GM23338 (cell line): ENCODE measurements at regions not wholly inside any gene's neighbourhood (a gene's known extent, or its start where the extent isn't known, plus 50 kb on each side); places are given as distances from the start of the nearest gene placed in this dataset.

Experiments
- CREB1 ChIP-seq: fragments of 250-450 bp; sonication (Bioruptor Pico); IDR thresholded peaks from 2 replicates; pipeline ENCODE4 v1.5.0; 2020; ENCODE audit warnings: low read depth, mild to moderate bottlenecking, moderate library complexity
- EZH2 ChIP-seq: fragments of 200-600 bp; sonication (generic); IDR thresholded peaks from one replicate; pipeline ENCODE4 v1.8.0; 2017; ENCODE audit warnings: antibody characterized with exemption, mild to moderate bottlenecking, low read depth; ENCODE audit not compliant: unreplicated experiment
- EZH2phosphoT487 ChIP-seq: fragments of 200-600 bp; sonication (generic); IDR thresholded peaks from one replicate; pipeline ENCODE4 v1.8.1; 2018; ENCODE audit warnings: antibody characterized with exemption; ENCODE audit not compliant: unreplicated experiment
- JUNB ChIP-seq: IDR thresholded peaks from one replicate; pipeline ENCODE4 v1.6.1; 2016; ENCODE audit warnings: antibody characterized with exemption; ENCODE audit not compliant: unreplicated experiment
- POLR2AphosphoS5 ChIP-seq: IDR thresholded peaks from 2 replicates; pipeline ENCODE4 v1.6.1; 2016; ENCODE audit warnings: antibody characterized with exemption, low read depth
- STAT1 ChIP-seq: IDR thresholded peaks from one replicate; pipeline ENCODE4 v1.6.1; 2016; ENCODE audit warnings: antibody characterized with exemption; ENCODE audit not compliant: unreplicated experiment
- ZNF331 ChIP-seq: fragments of 250-450 bp; sonication (Bioruptor Pico); IDR thresholded peaks from 2 replicates; pipeline ENCODE4 v1.5.0; 2020; ENCODE audit warnings: low read depth, mild to moderate bottlenecking, moderate library complexity
- TF ChIP-seq, protein P1 (sequence below), 2 experiments: fragments of 200-600 bp in 1 of 2; sonication (generic) in 1 of 2; conservative IDR thresholded peaks; 2 replicates each; pipeline versions ENCODE4 v1.5.1 to v1.6.1; 2016 to 2017; ENCODE audit warnings: antibody characterized with exemption in 2 of 2, low read depth in 2 of 2, mild to moderate bottlenecking in 2 of 2, moderate library complexity in 1 of 2
- TF ChIP-seq, protein P2 (sequence below): IDR thresholded peaks from one replicate; pipeline ENCODE4 v1.6.1; 2018; ENCODE audit warnings: antibody characterized with exemption; ENCODE audit not compliant: unreplicated experiment
- TF ChIP-seq, protein P3 (sequence below): IDR thresholded peaks from 2 replicates; pipeline ENCODE4 v1.6.1; 2016; ENCODE audit warnings: antibody characterized with exemption
- TF ChIP-seq, protein P4 (sequence below): fragments of 250-450 bp; sonication (Bioruptor Pico); IDR thresholded peaks from 2 replicates; pipeline ENCODE4 v1.5.0; 2020; ENCODE audit warnings: mild to moderate bottlenecking, moderate library complexity

DNA sequence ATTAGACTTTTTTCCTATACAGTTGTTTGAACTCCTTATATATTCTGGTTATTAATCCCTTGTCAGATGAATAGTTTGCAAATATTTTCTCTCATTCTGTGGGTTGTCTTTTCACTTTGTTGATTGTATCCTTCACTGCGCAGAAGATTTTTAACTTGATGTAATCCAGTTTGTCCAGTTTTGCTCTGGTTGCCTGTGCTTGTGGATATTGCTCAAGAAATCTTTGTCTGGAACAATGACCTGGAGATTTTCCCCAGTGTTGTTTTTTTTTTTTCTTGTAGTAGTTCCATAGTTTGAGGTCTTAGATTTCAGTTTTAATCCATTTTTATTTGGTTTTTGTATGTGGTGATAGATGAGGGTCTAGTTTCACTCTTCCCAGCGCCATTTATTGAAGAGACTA, 289.8 kb upstream of the SPOCK3 start:
- TF ChIP-seq, protein P1, sequence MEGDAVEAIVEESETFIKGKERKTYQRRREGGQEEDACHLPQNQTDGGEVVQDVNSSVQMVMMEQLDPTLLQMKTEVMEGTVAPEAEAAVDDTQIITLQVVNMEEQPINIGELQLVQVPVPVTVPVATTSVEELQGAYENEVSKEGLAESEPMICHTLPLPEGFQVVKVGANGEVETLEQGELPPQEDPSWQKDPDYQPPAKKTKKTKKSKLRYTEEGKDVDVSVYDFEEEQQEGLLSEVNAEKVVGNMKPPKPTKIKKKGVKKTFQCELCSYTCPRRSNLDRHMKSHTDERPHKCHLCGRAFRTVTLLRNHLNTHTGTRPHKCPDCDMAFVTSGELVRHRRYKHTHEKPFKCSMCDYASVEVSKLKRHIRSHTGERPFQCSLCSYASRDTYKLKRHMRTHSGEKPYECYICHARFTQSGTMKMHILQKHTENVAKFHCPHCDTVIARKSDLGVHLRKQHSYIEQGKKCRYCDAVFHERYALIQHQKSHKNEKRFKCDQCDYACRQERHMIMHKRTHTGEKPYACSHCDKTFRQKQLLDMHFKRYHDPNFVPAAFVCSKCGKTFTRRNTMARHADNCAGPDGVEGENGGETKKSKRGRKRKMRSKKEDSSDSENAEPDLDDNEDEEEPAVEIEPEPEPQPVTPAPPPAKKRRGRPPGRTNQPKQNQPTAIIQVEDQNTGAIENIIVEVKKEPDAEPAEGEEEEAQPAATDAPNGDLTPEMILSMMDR (conservative IDR thresholded peaks at IDR 0.05; ENCODE audit: low read depth in 2 of 2): no peak
- TF ChIP-seq, protein P2, sequence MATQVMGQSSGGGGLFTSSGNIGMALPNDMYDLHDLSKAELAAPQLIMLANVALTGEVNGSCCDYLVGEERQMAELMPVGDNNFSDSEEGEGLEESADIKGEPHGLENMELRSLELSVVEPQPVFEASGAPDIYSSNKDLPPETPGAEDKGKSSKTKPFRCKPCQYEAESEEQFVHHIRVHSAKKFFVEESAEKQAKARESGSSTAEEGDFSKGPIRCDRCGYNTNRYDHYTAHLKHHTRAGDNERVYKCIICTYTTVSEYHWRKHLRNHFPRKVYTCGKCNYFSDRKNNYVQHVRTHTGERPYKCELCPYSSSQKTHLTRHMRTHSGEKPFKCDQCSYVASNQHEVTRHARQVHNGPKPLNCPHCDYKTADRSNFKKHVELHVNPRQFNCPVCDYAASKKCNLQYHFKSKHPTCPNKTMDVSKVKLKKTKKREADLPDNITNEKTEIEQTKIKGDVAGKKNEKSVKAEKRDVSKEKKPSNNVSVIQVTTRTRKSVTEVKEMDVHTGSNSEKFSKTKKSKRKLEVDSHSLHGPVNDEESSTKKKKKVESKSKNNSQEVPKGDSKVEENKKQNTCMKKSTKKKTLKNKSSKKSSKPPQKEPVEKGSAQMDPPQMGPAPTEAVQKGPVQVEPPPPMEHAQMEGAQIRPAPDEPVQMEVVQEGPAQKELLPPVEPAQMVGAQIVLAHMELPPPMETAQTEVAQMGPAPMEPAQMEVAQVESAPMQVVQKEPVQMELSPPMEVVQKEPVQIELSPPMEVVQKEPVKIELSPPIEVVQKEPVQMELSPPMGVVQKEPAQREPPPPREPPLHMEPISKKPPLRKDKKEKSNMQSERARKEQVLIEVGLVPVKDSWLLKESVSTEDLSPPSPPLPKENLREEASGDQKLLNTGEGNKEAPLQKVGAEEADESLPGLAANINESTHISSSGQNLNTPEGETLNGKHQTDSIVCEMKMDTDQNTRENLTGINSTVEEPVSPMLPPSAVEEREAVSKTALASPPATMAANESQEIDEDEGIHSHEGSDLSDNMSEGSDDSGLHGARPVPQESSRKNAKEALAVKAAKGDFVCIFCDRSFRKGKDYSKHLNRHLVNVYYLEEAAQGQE: no peak
- TF ChIP-seq EZH2phosphoT487: no peak
- no peak for TF ChIP-seq JUNB
- no peak for TF ChIP-seq POLR2AphosphoS5
- no peak for TF ChIP-seq EZH2
- TF ChIP-seq CREB1: no peak
- TF ChIP-seq STAT1: no peak
- TF ChIP-seq, protein P3, sequence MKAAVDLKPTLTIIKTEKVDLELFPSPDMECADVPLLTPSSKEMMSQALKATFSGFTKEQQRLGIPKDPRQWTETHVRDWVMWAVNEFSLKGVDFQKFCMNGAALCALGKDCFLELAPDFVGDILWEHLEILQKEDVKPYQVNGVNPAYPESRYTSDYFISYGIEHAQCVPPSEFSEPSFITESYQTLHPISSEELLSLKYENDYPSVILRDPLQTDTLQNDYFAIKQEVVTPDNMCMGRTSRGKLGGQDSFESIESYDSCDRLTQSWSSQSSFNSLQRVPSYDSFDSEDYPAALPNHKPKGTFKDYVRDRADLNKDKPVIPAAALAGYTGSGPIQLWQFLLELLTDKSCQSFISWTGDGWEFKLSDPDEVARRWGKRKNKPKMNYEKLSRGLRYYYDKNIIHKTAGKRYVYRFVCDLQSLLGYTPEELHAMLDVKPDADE: no peak
- TF ChIP-seq ZNF331 (CRISPR knock-in tag): no peak
- TF ChIP-seq, protein P4, sequence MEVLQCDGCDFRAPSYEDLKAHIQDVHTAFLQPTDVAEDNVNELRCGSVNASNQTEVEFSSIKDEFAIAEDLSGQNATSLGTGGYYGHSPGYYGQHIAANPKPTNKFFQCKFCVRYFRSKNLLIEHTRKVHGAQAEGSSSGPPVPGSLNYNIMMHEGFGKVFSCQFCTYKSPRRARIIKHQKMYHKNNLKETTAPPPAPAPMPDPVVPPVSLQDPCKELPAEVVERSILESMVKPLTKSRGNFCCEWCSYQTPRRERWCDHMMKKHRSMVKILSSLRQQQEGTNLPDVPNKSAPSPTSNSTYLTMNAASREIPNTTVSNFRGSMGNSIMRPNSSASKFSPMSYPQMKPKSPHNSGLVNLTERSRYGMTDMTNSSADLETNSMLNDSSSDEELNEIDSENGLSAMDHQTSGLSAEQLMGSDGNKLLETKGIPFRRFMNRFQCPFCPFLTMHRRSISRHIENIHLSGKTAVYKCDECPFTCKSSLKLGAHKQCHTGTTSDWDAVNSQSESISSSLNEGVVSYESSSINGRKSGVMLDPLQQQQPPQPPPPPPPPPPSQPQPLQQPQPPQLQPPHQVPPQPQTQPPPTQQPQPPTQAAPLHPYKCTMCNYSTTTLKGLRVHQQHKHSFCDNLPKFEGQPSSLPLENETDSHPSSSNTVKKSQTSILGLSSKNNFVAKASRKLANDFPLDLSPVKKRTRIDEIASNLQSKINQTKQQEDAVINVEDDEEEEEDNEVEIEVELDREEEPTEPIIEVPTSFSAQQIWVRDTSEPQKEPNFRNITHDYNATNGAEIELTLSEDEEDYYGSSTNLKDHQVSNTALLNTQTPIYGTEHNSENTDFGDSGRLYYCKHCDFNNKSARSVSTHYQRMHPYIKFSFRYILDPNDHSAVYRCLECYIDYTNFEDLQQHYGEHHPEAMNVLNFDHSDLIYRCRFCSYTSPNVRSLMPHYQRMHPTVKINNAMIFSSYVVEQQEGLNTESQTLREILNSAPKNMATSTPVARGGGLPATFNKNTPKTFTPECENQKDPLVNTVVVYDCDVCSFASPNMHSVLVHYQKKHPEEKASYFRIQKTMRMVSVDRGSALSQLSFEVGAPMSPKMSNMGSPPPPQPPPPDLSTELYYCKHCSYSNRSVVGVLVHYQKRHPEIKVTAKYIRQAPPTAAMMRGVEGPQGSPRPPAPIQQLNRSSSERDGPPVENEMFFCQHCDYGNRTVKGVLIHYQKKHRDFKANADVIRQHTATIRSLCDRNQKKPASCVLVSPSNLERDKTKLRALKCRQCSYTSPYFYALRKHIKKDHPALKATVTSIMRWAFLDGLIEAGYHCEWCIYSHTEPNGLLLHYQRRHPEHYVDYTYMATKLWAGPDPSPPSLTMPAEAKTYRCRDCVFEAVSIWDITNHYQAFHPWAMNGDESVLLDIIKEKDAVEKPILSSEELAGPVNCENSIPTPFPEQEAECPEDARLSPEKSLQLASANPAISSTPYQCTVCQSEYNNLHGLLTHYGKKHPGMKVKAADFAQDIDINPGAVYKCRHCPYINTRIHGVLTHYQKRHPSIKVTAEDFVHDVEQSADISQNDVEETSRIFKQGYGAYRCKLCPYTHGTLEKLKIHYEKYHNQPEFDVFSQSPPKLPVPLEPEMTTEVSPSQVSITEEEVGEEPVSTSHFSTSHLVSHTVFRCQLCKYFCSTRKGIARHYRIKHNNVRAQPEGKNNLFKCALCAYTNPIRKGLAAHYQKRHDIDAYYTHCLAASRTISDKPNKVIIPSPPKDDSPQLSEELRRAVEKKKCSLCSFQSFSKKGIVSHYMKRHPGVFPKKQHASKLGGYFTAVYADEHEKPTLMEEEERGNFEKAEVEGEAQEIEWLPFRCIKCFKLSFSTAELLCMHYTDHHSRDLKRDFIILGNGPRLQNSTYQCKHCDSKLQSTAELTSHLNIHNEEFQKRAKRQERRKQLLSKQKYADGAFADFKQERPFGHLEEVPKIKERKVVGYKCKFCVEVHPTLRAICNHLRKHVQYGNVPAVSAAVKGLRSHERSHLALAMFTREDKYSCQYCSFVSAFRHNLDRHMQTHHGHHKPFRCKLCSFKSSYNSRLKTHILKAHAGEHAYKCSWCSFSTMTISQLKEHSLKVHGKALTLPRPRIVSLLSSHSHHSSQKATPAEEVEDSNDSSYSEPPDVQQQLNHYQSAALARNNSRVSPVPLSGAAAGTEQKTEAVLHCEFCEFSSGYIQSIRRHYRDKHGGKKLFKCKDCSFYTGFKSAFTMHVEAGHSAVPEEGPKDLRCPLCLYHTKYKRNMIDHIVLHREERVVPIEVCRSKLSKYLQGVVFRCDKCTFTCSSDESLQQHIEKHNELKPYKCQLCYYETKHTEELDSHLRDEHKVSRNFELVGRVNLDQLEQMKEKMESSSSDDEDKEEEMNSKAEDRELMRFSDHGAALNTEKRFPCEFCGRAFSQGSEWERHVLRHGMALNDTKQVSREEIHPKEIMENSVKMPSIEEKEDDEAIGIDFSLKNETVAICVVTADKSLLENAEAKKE: no peak
